ENCODE measurements at regions not wholly inside any gene's neighbourhood (a gene's known extent, or its start where the extent isn't known, plus 50 kb on each side); places are given as distances from the start of the nearest gene placed in this dataset.

DNA sequence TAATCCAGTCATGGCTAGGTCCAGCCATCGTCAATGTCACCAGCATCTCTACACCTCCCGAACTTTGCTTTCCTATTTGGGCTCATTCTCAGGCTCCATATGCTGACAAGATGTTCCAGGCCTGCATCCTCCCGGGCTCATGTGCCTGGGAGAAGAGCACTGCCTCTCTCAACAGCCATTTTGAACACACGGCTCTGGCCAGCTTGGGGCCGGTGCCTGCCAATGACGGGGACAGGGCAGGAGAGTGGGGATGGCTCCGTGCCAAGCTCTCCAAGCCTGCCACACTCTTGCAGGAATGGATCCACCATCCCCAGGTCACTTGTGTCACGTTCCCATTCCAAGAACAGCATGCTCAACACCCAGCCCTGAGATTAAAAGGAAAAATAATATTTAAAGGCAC, 61.4 kb upstream of the PAX7 start:
- no peak for TF ChIP-seq POLR2A (IDR thresholded peaks at IDR 0.05)
- TF ChIP-seq, protein P1, sequence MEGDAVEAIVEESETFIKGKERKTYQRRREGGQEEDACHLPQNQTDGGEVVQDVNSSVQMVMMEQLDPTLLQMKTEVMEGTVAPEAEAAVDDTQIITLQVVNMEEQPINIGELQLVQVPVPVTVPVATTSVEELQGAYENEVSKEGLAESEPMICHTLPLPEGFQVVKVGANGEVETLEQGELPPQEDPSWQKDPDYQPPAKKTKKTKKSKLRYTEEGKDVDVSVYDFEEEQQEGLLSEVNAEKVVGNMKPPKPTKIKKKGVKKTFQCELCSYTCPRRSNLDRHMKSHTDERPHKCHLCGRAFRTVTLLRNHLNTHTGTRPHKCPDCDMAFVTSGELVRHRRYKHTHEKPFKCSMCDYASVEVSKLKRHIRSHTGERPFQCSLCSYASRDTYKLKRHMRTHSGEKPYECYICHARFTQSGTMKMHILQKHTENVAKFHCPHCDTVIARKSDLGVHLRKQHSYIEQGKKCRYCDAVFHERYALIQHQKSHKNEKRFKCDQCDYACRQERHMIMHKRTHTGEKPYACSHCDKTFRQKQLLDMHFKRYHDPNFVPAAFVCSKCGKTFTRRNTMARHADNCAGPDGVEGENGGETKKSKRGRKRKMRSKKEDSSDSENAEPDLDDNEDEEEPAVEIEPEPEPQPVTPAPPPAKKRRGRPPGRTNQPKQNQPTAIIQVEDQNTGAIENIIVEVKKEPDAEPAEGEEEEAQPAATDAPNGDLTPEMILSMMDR (IDR thresholded peaks at IDR 0.05) = no peak

Data from vagina (tissue), 2 donors.